COLO668 (cell line): ENCODE measurements at regions not wholly inside any gene's neighbourhood (a gene's known extent, or its start where the extent isn't known, plus 50 kb on each side); places are given as distances from the start of the nearest gene placed in this dataset.
"Not testable (repeated sequence)": the region's sequence is repeated elsewhere in the genome, so short reads cannot be mapped to it uniquely, and the experiment has no call there.

Experiments
- DNase-seq: peaks from one replicate; lab custom pipeline; 2025; ENCODE audit not compliant: unreplicated experiment; lab: John Stamatoyannopoulos, UW

DNA sequence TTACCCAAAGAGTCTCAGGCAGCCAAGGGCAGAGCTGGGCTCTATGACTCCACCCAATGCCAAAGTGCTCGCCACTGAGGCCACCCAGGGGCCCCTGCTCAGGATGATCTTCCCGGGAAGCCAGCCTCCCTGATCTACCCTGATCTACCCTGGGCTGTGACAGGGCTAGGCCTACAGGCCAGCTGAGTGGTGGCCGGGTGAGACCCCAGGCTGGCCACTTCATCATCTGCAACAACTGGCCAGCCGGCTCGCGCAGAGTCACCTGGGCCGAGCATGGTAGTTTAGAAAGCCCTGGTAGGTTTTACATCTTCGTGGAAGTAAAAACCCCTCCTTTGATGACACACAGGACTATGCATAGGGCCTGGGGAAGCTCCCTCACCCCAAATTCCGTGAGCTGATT lies 276.3 kb downstream of the NDUFA10 start:
- no peak for DNase-seq

DNA sequence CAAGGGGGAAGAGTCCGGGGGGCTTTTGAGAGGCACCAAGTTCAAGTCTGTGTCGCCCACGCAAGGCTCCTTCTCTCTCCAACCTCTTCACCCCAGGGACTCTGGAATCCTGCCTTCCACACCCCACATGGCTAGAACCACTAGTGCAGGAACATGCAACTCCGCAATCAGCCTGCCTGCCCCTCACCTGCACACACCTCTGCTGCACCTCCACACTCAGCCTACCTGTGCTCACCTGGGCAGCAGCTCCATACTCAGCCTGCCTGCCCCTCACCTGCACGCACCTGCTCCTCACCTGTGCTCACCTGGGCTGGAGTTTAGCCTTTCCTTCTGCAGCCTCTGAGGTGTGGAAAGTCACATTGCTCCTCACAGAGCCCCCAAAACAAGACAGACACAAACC lies 277.4 kb downstream of the NDUFA10 start:
- peak; percentile 5 for DNase-seq

DNA sequence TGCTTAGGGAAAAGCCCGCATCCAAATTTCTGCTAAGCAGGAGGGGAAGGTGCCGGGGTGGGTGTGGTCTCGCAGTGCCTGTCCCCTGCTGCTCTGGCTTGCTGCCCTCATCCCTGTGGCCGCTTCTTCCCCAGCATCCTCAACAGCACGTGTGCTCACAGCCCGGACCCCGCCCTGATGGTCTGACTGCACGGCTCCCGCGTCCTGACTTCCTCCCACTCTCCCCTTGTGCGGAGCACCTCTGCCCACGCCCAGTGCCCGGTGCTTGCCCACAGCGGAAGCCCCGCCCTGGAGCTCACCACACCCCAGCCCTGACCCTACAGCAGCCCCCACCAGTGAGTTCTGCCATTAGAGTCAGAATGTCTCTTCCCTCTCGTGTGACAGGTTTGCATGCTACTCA lies 277.9 kb downstream of the NDUFA10 start:
- DNase-seq, result peak; percentile 8

DNA sequence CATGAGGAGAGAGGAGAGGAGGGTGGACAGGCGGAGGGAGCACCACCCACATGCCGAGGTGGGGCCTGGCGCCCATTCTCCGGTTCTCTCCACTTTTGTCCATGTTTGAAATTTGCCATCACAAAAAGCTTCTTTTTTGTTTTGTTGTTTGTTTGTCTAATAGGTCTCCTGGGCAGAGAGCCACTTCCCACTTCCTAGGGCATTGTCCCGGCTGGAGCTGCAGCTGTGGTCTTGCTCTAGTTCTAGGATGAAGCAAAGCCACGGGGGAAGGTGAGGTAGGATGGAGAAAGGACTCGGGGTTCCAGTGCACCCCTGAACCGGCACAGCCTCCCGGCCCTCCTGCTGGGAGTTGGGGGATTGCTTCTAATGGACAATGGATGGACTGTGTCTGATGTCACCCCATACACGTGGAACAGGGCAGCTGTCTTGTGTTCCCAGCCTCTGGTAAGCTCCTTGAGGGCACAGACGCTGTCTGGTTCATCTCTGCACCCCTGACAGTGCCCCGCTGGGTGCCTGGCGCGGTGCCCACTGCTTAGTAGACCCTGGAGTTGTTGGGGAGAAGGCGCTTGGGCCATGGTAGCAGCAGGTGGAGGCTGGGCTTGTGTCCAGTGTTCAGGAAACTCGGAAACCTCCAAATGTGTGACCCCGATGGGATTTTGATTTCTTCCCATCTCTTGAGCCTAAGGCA lies 278.4 kb downstream of the NDUFA10 start:
- no peak for DNase-seq

DNA sequence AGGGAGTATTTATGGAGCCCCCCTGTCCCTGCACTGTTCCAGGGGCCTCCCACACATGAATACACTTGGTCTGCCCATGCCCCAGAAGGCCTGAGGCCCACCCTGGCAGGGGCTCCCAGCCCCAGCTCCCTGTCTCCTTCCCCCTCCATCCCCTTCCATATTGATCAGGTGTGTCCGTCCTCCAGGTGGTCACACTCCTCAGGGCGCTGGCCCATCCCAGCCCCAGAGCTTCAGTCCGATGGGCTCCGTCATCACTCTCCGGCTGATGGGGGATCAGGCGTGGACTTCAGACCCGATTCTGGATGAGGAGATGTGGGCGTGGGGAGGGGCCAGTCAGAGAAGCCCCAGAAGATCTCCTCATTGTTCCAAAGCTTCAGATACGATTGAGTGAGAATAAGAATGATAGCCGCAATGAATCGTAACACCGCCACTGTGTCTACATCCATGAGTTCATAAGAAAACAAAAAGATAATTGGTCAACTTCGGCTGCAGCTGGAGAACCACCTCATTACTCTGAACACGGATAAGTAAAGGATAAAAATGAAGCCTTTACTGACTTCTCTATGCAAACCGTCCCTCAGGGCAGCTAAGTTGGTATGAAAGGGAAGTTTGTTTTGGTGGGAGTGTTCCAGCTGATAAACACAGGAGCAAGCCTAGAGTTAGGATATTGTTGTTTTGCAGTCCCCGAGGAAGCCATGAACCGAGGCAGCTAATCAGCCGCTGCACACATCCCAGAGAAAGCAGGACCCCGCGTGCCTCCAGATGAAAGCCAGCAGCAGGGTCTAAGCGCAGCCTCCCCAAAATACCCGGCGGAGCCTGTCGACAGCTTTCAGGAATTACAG lies 279.5 kb downstream of the NDUFA10 start:
- DNase-seq, result no peak

DNA sequence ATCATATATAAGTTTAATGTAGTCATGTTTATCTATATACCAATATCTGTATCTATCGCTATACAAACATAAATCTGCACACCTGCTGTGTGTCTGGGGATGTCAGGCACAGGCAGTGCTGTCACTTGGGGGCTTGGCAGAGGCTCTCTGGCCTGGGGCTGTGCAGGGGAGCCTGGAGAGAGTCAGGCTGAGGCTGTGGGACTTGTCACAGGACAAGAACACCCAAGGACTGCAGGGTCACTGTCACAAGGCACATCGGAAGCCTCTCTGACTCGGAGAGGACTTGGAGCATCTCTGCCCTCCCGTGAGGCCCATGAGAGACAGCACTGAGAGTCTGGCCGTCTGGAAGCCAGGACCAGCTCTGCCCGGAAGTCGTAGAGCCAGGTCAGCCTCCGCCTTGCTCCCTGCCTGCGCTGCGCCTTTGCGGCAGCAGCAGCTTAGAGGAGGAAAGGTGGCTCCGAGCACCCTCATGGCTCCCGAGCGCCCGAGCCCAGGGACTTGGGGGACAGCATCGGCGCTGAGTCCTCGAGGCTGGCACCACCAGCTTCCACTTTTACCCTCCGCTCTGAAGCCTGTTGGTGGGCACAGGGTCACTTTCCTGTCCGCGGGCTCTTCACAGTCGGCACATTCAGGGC lies 280.3 kb downstream of the NDUFA10 start:
- no peak for DNase-seq

DNA sequence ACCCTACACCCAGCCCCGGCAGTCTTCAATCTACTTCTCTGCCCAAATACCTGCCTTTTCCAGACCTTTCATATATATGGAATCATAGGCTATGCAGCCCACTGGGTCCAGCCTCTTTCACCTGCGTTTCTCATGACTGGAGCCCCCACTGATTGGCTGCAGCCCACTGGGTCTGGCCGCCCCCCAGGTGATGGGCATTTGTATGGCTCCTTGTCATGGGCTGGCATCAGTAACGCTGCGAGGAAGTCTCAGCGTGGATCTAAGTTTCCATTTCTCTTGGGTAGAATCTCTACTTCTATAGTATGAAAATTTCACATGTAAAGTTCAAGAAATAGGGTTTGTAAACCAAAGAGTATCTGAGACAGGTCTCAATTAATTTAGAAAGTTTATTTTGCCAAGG lies 281.9 kb downstream of the NDUFA10 start:
- DNase-seq, result no peak

DNA sequence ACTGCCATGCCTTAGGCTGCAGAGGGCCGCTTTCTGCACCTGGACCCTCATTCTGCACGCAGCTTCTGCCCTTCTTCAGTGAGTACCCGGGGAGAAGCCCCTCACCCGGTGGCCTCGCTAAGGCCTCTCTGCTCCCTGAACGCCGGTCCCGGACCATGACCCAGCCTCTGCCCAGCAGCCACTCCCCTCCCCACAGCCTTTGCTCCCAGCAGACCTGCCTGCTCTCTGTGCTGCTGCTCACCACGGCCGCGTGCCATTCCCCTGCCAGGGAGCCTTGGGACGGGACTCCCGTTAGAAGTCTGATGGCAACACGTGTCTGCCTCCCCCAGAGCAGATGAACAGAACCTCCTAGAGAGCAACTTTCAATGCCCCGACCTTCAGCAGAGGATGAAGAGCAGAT lies 282.8 kb downstream of the NDUFA10 start:
- no peak for DNase-seq

DNA sequence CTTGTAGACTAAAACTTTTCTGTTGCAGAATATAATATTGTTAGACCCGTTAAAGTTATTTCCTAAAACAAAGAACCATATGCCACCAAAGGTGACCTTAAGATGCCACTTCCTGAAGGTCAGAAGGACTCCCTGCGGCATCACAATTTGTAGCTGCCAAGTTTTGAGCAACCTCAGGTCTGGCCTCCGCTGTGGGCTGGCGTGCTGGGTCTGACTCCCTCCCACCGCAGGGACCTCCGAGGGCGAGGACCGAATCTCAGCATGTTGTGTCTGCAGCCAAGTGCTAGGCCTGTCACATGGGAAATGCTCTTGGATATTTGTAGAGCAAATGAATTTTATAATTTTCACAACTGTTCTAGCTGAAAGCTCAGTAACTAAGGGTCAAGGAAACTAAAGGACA lies 285.9 kb downstream of the NDUFA10 start:
- DNase-seq, result no peak

DNA sequence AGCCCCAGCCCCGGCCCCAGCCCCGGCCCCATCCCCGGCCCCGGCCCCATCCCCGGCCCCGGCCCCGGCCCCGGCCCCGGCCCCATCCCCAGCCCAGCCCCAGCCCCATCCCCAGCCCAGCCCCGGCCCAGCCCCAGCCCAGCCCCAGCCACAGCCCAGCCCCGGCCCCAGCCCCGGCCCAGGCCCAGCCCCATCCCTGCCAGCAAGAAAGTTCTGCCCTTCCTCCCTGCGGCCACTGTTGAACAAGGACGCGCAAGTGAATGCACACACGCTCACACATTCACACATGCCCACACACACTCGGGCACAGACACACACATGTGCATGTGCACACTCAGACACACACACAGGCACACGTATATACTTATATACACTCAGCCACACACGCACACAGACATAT lies 287.0 kb downstream of the NDUFA10 start:
- no peak for DNase-seq

DNA sequence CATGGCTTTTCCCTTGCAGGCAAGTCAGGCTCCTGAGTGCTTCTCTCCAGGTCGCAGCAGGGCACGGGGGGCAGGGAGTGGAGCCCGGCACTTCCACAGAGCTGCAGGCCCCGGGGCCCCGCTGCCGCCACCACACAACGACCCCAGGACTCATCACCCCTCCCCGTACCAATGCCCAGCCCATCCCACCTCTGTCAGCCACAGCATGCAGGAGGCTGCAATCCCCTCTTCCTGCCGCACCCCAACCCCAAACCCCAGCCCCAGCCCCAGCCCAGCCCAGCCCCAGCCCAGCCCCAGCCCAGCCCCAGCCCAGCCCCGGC lies 288.0 kb downstream of the NDUFA10 start:
- DNase-seq, result no peak

DNA sequence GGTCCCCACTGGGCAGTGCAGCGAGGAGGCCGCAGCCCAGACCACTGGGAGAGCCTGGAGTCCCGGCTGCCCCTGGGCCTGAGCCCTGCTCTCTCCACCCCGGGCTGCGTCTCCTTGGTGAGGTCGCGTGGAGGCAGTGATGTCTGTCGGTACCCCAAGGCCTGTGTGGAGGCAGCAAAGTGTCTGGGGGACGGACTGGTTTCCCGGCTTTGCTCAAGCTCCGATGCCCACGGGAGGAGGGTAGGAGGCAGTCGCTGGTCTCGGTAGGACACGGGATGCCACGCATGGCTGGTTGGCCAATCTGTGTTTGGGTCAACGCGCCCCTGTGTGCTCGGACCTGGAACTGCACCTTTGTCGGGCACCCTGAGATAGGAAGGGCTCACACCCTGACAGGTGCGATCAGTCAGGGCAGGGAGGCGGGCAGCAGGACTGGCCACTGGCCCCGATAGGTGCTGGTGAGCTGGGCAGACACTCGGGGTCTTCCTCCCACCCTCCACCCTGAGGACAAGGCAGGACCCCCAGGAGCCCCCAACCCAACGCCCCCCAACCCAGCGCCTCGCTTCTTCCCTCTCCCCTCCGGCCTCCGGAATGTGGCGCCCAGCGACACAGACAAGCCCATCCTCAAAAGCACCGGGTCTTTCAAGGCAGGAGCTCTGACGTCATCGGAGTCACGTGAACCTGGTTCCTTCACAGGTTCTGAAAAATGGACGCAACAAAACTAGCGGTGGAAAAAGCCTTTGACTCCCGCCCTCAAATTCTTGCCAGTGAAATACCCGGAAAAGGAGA lies 288.6 kb downstream of the NDUFA10 start:
- peak; percentile 12 for DNase-seq

DNA sequence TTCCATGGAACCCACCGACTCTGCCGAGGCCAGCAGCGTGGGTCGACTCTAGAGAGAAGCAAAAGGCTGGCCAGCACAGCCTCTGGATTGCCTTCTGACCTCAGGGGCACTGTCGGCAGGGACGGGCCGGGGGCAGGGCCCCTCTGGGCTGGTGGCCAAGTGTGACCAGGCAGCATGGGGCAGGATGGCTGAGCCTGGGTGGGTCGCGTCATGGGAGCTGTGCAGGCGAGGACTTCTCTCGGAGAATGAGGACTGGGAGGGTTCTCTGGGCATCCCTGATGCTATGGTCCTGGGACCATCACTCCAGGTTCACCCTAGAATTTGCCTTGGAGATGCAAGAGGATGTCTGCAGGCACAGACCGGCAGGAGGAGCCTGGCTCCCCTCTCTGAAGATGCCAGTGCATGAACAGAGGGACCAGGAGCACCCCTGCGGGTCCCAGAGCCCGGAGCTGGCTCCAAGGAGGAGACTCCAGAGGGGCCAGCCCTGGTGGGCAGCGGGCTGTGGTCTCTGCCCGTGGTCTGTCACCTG lies 289.2 kb downstream of the NDUFA10 start:
- no peak for DNase-seq

DNA sequence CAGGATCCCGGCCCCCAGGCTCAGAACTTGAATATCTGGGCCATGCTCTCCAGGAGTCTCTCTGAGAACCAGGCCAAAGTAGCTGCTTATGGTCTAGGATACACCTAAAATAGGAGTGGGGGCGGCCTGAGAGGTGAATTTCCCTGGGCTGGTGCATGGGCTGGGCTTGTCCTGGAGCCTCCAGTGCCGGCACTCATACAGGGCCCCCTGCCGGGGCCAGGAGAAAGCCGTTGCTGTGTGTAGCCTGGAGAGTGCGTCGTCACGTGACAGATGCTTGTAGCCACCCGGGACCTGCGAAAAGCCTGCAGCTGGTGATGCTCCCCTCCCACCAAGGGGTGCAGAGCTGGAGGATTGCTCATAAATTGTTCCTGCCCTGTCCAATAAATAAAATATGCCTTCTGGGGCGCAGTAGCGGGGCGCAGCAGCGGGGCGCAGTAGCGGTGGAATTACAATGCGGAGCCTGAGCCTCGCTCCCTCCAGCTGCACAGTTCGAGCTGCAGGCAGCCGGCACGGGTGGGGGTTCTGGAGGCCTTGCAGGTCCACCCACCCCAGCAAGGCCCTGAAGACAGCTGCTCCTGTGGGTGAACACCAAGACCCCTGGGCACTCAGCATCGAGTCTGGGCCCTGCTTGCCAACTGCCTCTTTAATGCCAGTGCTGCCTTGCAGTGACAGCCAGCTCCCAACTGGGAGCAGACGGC lies 289.9 kb downstream of the NDUFA10 start:
- DNase-seq, result peak; percentile 53

DNA sequence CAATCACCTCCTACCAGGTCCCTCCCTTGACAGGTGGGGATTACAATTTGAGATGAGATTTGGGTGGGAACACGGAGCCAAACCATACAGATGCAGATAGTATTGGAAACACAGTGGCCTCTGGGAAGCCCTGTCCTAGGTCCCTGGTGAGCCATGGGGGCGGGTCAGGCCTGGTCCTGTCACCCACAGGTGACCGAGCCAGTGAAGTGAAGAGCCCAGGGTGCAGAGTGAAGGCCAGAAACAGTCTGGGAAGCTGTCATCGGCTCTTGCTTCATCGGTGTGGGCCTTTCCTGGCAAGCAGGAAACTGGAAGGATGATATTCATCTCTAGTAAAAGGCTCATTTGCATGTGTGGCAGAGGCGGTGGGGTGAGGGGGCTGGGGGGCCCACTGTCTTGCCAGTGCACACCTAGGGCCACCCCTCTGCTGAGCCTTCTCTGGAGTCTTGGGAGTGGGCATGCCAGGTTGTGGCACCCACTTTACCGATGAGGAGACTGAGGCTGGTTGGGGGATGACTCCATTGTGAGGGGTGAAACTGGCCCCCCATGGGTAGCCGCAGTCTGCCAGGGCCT lies 290.6 kb downstream of the NDUFA10 start:
- no peak for DNase-seq

DNA sequence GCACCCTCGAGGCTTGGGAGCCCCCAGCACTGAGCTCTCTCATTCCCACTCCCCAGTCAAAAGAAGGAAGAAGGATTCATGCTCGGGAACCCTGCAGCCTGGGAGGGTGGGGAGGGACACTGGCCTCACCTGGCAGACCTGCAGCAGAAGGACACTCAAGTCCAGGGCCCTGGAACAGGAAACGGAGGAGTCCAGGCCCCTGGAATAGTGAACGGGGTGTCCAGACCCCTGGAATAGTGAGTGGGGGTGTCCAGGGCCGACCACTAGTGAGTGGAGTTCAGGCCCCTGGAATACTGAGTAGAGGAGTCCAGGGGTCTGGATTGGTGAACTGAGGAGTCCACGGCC lies 292.5 kb downstream of the NDUFA10 start:
- no peak for DNase-seq

DNA sequence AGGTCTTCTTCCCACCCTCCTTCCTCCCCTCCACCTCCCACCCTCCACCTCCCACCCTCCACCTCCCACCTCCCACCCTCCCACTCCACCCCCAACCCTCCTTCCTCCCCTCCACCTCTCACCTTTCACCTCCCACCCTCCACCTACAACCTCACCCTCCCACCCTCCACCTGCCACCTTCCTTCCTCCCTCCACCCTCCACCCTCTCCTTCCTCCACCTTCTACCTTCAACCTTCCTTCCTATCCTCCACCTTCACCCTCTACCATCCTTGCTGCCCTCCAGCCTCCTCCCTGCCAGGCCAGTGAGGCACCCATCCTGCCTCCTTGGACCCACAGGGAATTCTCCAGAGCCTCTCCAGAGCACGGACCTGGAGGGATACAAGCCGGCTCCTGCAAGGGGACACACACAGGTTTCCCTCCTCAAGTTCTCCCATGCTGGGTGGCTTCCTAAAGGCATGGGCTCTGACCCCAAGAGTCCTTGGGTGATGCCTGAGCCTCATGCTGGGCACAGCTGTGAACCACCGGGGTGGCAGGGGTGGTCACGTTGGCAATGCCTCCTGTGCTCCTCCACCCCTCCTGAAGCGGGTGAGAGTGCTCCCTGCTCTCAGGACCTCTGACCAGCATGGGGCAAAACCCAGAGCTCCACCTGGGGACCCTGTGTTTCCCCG lies 293.0 kb downstream of the NDUFA10 start:
- no peak for DNase-seq

DNA sequence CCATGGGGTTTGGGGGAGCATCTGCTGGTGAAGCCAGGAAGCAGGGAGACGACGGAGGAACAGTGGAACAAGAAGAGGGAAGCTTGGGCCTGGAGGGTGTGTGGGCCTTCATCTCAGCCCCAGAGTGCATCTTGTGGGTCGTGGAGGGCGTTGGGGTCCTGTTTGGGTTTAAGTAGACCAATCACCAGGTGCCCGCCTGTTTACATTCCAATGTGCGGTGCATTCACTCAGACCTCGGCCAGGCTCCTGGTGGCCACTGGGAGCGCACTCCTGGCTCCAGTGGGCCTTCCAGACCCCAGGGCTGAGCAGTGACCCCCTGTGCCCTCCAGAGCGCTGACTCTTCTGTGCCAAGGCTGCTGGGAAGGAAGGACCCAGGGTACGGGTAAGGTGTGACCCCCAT lies 293.7 kb downstream of the NDUFA10 start:
- DNase-seq, result no peak

DNA sequence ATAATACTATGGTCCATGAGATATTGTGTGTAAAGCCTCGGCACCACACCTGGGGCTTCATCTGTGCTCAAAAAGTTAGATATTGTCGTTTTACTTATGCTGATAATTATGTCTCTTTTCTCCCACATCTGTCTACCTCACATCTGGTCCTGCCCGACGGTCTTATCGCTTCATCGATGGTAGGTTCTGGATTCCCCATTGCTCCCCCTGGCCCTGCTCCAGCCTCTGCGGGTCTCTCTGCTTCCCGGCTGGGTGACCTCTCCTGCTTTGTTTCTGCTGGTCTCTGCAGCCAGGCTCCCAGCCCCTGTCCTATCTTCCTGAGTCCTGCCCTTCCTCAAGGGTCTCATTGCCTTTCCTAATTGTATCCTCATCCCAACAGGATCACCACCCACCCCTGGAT lies 294.2 kb downstream of the NDUFA10 start:
- DNase-seq, result no peak

DNA sequence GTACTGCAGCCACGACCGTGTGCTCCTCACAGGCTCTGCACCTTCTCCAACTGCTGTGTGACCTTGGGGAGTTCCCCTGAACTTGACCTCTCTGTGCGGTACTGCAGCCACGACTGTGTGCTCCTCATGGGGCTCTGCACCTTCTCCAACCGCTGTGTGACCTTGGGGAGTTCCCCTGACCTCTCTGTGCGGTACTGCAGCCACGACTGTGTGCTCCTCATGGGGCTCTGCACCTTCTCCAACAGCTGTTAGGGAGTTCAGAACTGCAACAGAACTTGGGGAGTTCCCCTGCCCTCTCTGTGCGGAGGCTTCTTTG lies 294.6 kb downstream of the NDUFA10 start:
- DNase-seq, result not testable (repeated sequence)
